ENCODE measurements at regions not wholly inside any gene's neighbourhood (a gene's known extent, or its start where the extent isn't known, plus 50 kb on each side); places are given as distances from the start of the nearest gene placed in this dataset.
"Not testable (repeated sequence)": the region's sequence is repeated elsewhere in the genome, so short reads cannot be mapped to it uniquely, and the experiment has no call there.

DNA sequence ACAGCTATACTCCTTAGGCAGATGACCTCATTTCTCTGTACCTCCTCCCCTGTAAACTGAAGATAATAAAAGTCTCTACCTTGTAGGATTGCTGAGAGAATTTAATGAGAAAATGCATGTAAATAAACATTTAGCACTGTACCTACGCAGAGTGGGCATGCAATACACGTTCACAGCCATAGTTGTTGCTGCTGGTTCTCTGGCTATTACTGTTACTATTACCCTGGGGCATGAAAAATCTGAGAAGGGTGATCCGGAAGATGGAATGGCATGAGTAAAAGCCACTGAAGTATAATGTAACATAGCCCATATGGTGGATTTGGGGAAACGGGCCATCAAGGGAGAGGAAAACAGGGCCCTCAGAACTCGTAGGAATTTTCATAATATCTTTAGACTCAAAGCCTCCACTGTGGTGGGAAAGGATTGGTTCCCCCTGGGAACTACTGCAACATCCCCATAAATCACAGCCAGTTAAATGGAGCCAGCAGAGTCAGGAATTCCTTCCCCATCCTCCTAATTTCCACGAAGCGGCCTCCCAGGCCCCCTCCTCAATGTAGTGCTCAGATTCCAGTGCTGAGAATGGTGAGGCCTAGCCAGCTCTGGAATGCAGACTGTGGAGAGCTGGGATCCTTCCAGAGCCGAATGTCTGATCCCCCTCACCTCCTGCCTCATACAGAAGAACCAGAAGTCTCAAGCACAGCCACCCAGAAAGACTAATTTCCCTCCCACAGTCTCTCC, 205.3 kb downstream of the MN1 start:
- DNase-seq (no peak), ATAC-seq (no peak)

DNA sequence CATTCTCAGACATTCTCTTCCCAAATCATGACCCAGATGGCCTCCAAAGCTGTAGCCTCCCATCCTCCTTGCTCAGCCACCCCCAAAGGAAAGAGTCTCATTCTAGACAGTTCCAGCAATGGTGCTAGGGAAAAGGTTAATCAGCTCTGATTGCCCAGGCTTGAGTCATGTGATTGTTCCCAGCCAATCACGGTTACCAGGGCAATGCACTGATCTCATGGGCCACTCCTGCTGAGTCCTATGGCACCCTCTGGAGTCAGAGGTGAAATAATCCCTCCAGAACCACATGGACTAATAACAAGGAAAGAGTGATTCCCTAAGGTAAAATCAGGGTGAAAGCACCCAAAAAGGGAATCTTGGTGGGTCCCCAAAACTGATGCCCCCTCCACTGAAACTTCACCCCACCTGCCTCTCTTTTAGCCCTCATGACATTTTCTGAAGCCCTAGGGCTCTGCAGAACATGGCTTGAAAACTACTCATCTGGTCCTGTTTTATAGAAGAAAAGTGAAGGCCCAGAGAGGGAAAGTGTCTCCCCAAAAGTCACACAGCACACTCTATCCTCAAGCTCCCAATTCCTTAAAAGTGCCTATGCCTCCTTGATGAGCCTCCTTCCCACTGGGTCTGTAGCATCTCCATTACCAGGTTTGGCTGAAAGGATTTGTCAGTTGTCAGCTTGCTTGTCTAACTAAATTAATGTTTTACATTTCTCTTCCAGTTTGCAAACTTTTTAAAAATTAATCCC, 203.7 kb downstream of the MN1 start:
- ATAC-seq (no peak), DNase-seq (no peak)

DNA sequence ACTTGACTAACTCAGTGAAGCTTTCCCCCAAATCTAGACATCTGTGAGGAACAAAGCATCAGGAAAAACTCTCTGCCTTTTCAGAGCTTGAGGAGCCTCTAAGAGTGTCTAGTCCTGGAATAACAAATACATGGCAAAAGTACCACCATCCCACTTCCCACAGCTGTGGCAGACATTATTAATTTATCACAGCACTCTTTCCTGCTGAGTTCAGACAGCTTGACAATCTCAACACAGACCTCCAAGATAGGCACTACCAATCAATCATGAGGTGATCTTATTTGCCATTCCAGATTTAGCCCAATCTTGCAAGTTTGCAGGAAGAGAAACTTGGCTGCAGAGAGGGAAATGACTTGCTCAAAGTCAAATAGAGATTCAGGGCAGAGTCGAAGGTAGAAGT, 202.8 kb downstream of the MN1 start:
- ATAC-seq (no peak), DNase-seq (no peak)

DNA sequence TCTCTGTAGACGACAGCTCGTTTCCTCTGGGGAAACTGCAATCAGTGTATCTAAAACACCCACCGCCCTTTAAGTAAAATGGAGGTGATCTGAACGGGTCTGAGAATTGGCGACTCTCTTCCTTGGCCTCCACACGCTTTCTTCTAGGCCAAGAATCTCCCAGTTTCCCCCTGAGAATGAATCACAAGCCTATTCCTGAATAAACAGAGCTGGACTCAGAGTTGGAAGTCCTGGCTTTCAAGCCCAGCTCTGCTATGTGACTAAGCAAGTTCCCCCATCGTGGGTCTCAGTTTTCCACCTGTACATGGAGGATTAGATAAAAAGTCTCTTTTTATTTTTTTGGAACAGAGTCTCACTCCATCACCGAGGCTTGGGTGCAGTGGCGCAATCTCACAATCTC, 200.4 kb downstream of the MN1 start:
- ATAC-seq (no peak), DNase-seq (no peak)

DNA sequence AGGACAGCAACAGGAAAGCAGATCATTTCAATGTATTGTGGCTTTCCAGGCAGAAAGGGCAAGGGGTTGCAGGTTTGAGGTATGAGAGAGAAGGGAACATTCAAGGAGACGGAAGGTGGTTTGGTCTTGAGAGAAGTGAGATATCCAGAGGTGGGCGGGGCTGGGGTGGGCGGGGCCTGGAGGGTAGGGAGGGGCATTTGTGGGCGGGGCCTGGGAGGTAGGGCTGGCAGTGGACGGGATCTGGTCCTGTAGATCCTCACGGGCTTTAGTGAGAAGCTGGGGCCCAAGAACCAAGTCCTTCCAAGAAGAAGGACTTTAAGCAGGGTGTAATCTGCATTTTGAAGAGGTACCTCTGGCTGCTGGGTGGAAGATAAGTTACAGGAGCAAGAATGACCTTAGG, 199.2 kb downstream of the MN1 start:
- DNase-seq (no peak), ATAC-seq (no peak)

DNA sequence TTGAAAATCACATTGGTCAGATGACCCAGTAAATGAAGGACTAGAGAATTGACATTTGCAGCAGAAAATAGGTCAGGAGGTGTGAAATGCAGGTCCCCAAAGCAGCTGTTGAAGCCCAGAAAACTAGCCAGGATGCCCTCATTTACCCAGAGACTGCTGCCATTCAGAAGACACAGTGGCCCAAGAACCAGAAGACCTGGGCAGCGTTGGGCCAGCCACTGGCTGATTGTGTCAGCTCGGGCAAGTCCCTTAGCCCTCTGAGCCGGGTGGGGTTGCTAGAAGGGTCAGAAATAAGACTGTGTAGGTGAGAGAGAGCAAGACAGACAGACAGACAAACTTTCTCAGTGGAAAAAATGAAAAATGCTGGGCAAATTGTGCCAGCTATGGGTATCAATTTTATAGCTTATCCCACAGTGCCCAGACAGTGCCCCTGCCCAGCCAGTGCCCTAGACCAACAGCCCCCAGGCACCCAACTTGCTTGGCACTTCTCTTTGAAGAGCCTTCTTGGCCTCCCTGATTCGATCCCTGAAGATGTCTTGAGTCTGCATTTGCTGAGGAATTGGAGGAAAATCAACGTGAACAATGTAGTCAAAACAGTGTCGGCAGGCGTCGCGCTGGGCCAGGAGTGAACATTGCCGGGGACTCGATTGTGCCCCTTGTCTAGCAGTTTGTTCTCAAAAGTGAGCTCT, 198.3 kb downstream of the MN1 start:
- no peak for ATAC-seq

DNA sequence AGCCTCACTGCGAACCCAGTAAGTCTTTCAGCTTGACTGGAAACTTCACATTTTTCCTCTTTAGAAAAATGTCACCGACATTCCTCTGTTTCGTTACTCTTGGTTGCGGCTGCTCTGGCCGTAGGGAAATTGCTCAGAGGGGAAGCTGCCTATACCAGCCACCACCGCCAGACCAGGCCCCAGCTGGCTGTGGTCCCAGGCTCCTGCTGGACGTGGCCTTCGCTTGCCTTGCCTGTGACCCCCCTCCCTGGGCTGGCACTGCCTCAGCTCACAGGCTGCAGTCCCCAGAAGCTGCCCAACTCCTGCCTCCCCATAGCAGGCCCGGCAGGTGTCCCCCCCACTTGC, 197.8 kb downstream of the MN1 start:
- DNase-seq: no peak

More for the DNA sequence above, 198.3 kb downstream of the MN1 start:
- no peak for DNase-seq

DNA sequence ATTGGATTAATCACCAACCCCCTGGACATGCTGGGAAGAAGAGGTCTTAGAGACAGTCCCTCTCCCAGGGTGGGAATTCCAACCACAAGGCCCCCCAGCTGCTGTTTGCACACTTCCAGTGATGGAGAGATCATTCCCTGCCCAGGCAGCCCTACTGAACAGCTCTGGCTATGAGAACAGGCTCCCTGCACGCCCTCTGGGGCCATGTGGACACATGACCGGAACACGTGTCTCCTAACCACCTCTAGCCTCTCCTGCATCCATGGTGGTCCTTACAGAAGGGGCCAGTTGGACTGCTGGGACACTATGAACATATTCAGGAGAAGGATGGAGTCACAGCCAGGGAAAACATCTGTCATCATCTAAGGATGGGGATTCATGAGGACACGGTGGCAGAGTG, 196.2 kb downstream of the MN1 start:
- ATAC-seq (no peak), DNase-seq (no peak)

More for the DNA sequence above, 197.8 kb downstream of the MN1 start:
- ATAC-seq: no peak

DNA sequence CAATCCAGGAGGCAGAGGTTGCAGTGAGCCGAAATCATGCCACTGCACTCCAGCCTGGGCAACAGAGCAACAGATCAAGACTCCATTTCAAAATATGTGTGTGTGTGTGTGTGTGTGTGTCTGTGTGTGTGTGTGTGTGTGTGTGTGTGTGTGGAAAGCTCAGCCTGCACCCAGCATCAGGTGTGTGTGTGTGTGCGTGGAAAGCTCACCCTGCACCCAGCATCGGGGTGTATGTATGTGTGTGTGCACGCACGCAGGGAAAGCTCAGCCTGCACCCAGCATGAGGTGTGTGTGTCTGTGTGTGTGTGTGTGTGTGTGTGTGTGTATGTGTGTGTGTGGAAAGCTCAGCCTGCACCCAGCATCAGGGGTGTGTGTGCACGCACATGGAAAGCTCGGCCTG, 193.8 kb downstream of the MN1 start:
- DNase-seq, ATAC-seq: not testable (repeated sequence)

DNA sequence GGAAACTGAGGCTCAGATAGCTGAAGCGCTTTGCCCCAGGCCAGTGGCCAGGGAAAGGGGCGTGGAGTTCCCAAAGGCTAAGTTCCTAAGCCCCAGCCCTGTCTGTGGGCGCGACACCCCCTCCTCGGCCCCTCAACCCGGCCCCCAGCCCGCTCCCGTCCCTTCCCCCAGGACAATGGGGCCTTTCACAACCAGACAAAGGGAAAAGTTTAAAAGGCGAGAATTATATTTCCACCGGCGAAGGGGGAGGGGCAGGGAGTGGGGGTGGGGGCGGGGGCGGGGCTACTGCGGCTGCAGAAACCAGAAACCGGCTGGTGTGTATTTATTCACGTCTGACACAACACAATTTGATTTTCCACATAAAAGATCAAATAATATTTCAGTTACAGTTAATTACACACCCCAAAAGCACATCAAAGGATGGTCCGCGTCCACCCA, 192.1 kb downstream of the MN1 start:
- no peak for DNase-seq
- ATAC-seq: no peak

DNA sequence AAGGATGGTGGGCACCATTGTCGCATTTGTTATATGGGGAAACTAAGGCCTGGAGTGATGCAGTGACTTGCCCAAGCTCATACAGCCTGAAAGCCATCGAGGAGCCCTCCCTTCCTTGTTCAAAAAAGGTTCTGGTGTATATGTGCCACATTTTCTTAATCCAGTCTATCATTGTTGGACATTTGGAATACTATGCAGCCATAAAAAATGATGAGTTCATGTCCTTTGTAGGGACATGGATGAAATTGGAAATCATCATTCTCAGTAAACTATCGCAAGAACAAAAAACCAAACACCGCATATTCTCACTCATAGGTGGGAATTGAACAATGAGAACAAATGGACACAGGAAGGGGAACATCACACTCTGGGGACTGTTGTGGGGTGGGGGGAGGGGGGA, 191.4 kb downstream of the MN1 start:
- DNase-seq, ATAC-seq: not testable (repeated sequence)

DNA sequence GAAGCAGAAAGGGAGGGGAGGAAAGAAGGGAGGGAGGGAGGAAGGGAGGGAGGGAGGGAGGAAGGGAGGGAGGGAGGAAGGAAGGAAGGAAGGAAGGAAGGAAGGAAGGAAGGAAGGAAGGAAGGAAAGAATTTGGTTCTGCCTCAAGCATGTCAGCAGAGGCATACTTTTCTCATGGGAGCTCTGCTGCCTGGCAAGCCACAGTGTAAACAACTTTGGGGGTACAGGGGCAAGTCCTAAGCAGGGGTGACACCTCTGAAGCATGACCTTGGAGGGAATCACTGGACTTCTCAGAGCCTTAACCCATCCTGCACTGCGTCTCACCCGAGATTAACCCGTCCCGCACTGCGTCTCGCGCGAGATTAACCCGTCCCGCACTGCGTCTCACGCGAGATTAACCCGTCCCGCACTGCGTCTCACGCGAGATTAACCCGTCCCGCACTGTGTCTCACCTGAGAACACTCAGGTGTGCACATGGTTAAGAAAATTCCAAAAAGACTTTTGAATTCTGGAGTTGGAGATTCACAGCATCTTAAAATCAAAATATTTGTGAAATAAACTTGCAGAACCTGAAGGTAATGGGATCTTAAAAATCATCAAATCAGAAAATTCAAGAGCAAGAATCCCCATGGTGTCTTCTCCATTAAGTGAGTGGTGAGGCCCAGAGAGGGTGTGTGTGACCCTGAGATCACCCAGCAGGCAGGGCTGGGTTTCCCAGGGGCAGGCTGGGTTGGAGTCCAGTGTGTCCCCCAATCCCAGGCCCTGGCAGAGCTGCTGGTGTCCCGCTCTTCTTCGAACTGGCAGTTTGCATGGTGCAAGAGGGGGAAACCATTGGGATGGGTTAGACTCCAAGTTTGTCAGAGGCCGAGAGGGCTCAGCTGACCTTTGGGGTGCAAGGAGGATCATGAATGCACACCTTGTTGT, 190.4 kb downstream of the MN1 start:
- DNase-seq (no peak), ATAC-seq (no peak)

DNA sequence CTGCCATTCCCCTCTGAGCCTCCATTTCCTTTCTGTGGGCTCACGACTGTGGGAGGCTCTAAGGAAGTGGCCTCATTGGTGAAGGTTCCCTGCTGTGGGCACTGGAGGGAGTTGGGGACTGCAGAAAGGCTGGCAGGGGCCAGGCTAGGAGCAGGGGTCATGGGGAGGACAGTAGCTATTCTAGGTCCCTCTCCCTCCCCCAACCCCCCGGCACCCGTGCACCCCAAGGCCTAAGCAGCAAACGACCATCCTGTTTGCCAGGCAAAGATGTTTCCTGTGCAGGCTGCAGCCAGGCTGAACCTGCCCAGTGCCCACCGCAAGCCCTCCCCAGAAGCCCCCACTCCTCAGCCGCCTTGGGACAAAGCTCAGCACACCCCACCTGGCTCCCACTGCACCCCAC, 189.4 kb downstream of the MN1 start:
- no peak for ATAC-seq

DNA sequence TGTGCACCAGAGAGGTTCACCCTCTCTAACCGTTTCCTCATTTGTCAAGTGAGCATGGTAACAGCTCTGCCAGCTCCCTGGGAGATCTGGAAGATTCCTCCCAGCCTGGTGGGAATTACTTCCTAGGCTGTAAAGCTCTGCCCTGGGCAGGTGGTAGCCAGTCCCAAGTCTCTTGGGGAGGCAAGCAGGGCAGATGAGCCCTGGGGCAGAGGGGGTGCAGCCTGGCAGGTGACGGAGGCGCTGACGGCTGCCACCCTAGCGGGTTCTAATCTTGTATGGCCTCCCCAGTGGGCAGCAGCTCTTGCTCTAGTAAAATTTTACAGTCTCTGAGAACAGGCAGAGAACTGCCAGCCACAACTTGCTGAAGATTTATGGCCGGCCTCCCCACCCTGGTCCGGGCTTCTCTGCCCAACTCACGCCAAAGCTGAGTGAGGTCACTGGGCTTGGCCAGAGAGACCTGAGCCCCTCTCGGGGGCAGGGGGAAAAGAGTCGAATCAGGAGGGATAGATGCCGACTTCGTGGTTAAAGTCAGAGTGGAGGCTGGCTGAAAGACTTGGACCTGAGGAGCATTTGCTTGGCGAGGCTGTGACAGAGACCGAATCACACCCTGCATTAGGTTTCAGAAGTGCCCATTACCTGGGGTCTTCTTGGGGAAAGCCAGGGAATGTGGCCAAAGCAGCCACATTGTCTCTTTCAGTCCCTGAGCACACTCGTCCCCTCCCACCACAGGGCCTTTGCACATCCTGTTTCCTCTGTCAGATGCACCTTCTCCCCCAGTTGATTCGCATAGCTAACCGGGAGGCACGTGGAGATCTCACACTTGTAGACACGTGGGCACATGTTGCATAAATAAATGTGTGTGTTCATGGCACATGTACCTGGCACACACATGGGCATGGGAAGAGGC, 188.2 kb downstream of the MN1 start:
- DNase-seq: no peak
- no peak for ATAC-seq

More for the DNA sequence above, 189.4 kb downstream of the MN1 start:
- DNase-seq: no peak

DNA sequence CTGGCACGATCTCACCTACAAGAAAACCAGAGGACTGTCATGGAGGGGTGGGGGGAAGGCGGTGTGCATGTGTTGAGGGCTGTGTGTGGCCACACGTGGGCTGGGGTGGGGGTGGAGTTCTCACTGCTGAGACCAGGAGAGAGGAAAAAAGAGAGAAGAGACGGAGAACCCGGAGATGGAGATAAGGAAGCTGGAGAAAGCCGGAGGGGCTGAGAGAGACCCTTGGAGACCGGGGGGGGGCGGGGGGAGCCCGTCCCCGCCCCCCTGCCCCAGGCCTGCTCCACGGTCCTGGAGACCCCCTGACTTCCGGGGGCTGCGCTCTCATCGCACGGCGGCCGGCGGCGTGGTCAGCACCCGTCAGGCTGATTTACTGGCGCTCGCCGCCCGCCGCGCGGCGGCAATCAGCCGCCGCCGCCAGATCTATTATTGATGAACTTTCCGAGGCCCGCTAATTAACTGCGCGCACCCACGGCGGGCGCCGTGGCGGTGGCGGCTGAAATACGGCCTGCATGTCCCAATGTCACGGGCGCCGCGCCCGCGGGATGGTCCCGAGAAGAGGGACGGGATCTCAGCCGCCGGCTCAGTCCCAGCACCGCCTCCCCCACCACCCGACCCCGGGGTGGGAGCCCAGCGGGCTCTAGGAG, 187.4 kb downstream of the MN1 start:
- DNase-seq (no peak), ATAC-seq (no peak)

DNA sequence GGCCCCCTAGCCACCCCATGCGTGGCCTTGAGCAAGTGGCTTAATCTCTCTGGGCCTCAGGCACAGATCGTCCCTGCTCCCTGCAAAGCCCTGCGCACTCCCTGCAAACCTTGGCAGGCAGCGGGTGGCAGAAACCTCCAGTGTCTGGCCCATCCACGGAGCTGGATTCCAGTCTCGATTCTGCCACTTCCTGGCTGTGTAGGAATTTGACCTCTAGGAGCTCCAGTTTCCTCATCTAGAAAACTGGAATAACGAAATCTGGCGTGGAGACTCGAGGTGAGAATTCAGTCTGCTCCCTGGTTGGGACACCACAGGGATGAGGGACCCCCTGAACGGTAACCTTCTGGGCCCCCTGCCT, 186.9 kb downstream of the MN1 start:
- ATAC-seq (no peak), DNase-seq (no peak)

DNA sequence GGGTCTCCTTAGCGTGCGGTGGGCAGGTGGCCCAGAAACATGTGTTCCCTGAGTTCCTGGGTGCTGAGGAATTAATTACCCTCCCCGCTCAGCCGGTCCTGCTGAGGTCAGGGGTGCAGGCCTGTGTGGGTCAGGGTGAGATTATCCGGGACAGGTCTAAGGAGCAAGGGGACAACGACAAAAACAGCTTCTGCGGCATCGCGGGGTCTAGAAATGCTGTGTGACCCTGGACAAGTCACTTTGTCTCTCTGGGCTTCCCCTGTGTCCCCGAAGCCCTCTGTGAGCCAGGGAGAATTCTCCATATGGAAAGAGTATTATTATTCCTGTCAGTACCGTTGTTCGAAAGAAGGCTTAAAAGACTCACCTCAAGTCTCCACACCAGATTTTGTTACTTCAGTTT, 186.1 kb downstream of the MN1 start:
- ATAC-seq: no peak
- DNase-seq: no peak

DNA sequence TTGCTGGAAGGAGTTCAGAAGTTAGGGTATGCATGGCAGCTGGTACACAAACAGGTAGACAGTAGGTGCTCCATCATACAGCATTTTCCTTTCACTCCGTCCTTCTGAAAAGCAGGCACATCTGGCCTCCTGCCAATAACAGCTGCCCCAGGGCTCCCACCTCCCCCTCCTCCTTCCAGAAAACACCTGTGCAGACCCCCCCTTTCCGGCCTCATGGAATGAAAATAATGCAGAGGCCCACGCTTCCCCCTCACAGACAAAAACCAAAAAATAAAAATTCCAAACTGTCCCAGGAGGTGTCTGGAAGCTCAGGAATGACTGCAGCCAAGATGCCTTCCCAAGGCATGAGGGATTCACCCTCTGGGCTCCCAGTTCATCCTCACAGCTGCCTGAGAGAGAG, 185.5 kb downstream of the MN1 start:
- ATAC-seq: no peak
- DNase-seq: no peak

DNA sequence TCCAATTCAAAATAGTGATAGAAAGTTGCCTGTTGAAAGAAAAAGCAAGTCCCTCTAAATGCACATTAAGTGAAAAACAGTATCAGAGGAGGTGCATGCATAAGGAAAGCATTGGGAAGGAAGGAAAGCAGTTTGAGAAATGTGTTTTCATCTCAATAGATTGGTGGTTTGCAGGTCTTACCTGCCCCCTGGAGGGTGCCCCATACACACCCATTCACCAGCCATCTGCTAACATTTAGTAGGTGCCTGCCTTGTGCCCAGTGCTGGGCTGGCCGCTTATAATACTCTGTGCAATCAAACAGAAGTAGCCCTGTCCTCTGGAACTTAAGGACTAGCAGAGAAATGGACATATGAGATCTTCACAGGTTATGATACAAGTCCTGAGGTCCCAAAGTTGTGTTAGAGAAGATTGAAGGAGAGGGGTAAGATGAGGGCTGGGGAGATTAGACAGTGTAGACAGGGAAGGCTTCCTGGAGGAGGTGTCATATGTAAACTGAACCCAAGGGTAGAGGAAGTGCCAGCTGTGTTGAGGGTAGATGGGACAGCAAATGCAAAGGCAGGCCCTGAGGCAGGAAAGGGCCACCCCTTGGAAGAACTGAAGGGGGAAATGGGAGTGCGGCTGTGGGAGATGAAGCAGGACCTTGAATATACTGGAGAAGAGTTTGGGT, 184.2 kb downstream of the MN1 start:
- DNase-seq (no peak), ATAC-seq (no peak)
